ENCODE measurements at regions not wholly inside any gene's neighbourhood (a gene's known extent, or its start where the extent isn't known, plus 50 kb on each side); places are given as distances from the start of the nearest gene placed in this dataset.

- TF ChIP-seq CTCF (IDR thresholded peaks at IDR 0.05 in 8 of 11, conservative IDR thresholded peaks at IDR 0.05 in 3 of 11) (no peak), POLR2AphosphoS5 (IDR thresholded peaks at IDR 0.05) (no peak)
Observed at GRCh38 chr6:3949521-3949920, 100.3 kb downstream of the FAM50B start.
